Left colon (tissue), 2 donors: ENCODE measurements at regions not wholly inside any gene's neighbourhood (a gene's known extent, or its start where the extent isn't known, plus 50 kb on each side); places are given as distances from the start of the nearest gene placed in this dataset.

Source experiments
- ATAC-seq: fragments of 200-7000 bp; cut with Tn5 transposase; one replicate; pipeline ENCODE4 v1.9.1; 2020; ENCODE audit warnings: mild to moderate bottlenecking, moderate library complexity
- DNase-seq, 2 donors: peaks; one replicate each; pipeline ENCODE4 v3.0.0-alpha.2; 2020
- intact Hi-C, 2 donors: fragments of 100-400 bp; cut with DNase I in 1 of 2; cut with micrococcal nuclease in 1 of 2; formaldehyde crosslinking; loops; one replicate each; pipeline versions ENCODE4 v1.11.2 to v1.14.0; 2022; cut with DNase I, micrococcal nuclease
- donor health status: DM: no; HTN: no; CAD: no.
- donor health status: DM: yes; HTN: yes; CAD: no.

DNA sequence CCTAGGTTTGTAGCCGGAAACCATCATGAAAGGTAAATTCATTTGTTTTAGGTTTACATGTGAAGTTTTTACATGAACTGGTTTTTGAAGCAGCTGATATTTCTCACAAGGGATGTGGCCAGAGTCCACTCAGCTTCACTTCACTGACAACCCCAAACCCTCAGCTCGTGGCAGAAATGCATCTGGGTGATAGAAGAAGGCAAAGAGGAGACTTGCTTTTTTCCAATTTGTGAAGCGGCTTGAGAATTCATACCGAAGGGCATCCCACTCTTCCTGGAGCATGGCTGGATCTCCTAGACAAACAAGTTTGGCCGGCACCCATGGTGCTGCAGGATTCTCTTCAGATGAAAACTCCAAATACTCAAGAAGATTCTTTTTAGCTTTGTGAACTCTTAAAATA lies 392.8 kb upstream of the CNR1 start:
- ATAC-seq = no peak
- intact Hi-C loops = no loop called here
- no peak for DNase-seq

DNA sequence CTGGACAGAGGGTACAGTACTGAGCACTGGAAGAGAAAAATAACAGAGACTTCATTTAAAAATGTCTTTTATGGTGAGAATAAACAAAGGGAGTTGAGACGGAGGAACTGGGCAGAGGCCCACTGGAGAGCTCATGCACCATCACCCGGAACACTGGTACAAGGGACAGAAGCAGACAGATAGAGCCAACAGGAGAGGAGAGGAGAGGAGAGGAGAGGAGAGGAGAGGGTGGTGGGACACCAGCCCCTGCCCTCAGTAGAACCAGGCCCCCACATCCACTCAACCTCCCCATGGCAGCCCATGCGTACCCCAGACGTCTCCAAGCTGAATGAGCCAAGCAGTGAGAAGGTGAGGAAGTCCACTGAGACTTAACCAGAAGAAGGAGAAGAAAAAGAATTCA lies 390.5 kb upstream of the CNR1 start:
- no peak for DNase-seq
- intact Hi-C loops = no loop called here
- ATAC-seq = no peak

DNA sequence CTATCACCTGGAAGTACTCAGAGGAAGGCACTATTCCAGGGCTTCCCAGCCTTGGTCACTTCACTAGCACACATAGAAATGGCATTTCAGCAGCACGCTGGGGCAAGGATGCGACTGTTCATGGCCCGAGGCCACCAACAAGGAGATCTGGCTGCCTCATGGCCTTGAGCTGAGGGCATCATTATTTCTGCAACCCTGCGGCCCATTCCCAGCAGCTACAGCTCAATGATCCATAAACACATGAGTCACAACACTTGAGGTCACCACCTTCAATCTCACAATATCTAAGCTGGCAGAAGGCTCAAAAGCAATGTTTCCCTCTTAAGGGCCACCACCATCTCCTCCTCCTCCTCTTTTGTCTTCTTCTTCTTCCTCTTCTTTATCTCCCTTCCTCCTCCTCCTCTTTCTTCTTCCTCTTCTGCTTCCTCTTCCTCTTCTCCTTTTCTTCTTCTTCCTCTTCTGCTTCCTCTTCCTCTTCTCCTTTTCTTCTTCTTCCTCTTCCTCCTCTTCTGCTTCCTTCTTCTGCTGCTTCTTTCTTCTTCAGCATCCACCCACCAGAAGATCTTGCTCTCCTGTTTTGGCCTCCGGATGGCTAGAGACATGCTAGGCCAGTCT lies 382.9 kb upstream of the CNR1 start:
- no peak for ATAC-seq
- intact Hi-C loops = no loop called here

DNA sequence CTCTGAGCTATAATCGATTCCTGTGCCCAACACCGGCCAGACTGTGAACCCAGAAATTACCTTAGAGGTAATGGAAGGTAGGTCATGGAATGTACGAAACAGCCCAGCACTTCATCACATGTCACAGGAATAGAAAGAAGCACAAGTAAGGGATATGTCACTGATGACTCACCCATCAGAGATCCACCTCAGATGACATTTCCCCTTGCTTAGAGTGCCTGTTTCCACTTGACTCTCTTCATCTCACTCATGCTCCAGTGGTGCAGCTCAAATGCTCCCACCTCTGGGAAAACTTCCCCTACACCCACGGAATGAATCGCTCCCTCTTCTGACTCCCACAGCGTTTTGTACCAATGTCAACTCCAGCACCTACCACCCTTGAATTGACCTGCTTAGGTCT lies 381.6 kb upstream of the CNR1 start:
- DNase-seq = no peak
- ATAC-seq = no peak
- intact Hi-C loops = no loop called here

More for the DNA sequence above, 382.9 kb upstream of the CNR1 start:
- no peak for DNase-seq

DNA sequence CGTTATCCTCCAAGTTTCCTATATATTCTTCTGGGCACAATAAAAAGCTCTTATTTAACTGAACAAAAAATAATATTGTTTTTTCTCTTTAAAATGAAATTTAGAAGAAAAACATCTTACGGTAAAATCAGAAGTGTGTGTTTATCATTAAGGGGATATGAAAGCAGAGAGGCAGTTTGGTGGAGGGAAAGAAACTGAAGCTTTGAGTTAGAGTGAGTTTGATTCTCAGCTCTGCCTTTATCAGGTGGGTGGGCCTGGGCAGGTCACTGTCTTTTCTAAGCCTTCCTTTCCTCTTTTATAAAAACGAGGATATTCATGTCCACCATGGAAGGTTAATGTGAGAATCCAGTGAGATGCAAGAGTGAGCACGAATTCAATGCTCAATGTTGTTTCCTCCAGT lies 379.8 kb upstream of the CNR1 start:
- intact Hi-C loops = no loop called here
- no peak for ATAC-seq
- no peak for DNase-seq

DNA sequence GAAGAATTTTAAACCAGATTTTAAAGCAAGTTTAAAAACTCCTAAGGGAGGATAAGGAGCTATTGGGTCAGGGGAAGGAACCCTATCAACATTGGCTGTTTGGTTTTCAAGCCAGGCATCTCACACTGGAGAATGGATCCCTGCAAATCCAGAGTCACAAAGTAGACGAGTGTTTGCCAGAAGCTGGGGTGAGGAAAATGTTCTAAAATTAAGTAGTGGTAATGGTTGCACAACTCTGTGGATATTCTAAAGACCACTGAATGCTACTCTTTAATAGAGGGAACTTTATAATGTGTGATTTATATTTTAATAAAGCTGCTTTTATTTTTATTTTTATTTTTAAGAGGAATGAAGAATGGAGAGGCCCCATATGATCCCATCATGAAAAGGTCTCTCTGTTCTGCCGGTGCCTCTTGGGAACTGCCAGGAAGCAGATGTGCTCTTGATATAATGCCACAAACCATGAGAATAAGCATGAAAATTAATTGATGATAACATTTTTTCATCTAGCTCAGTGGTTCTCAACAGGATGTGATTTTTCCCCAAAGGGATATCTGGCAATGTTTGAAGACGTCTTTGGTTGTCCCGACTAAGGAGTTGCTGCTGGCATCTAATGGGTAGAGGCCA lies 379.0 kb upstream of the CNR1 start:
- DNase-seq = no peak
- intact Hi-C loops = no loop called here

DNA sequence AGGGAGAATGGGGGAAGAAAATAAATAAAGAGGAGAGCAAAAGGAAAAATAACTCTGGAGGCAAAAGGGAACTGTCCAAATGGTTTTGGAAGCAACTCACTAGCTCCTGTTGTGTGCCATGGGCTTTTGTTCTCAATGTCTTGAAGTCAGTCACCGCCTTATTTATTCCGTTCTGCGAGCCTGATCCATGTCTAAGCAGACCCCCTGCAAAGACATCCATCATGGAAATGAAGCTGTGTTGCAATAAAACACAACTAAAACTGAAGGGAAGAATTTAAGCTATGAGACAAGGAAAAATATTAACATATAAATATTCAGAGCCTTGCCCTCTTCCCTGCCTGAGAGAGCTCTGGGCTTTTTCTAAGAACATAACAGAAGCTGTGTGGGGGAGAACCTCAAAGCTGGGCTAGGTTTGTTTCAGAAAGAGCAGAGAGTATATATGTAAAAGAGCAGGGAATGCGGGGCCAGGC lies 373.2 kb upstream of the CNR1 start:
- ATAC-seq (no peak), DNase-seq (no peak)
- intact Hi-C loops = no loop called here

More for the DNA sequence above, 379.0 kb upstream of the CNR1 start:
- ATAC-seq = no peak

DNA sequence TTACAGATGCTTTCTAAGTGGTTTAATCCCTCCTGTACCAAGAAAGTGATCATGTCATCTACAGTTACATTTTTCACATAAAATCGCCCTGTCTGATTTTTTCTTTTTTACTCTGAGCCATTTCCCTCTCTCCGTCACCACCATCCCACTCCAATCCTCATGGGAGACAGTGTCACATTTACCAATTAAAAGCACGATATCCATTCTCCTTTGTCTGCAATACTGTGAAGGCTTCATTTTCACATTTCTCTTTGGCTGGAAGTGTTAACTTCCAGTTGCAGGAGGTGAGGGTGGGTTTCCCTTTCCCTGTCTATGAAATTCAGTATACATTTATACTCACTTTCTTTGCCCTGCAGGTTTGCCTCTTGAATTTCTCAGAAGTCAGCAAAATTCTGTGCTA lies 372.7 kb upstream of the CNR1 start:
- DNase-seq = no peak
- intact Hi-C loops = no loop called here
- no peak for ATAC-seq

DNA sequence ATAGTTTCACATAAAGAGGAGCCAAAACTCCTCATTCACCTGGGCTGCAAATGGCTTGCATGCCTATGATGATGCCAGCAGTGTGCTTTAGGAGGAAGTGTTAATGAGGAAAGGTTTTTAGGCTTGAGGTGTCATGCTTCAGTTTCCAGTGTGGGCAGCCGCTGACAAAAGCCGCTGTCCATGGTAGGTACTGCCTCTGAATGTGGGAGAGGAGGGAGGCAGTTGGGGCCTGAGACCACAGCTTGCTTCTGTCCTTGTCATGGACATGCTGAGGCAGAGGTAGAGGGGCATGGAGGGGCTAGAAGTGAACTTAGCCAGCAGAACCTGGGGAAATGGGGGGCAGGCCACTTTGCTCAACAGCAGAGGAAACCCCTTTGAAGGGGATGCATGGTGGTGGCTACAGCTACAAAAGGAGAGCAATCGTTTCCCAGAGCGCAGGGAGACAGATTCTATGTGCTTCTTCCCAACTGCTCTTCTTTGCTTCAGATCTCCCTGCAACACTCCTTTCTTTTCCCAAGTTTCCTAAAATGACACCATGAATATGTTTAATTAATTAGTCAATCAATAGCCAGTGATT lies 372.1 kb upstream of the CNR1 start:
- intact Hi-C loops = no loop called here
- DNase-seq (no peak), ATAC-seq (no peak)

DNA sequence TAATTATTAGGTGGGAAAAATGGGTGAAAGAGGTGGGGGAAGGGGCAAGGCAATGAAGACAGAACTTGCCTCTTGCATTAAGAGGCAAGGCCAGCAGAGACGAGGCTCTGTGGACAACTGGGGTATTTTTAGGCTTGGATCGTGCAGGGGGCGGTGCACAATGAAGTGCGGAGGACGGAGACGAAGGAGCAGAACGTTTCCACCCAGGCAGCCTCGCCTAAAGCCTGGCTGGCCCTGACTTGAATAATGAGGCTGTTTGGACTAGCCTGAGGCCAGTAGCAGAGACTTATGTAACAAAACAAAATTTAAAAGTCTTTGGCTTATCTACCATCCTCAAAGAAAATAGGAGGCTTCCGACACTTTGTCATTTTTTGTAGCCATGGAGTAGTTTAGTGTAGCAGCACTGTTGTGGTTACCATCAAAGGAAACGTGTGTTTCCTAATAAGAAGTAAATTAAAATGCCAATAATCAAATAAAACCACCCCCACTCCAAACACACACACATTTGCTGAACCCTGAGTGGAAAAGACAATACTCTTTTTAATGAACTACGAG lies 370.0 kb upstream of the CNR1 start:
- intact Hi-C loops = no loop called here
- ATAC-seq (no peak), DNase-seq (no peak)

DNA sequence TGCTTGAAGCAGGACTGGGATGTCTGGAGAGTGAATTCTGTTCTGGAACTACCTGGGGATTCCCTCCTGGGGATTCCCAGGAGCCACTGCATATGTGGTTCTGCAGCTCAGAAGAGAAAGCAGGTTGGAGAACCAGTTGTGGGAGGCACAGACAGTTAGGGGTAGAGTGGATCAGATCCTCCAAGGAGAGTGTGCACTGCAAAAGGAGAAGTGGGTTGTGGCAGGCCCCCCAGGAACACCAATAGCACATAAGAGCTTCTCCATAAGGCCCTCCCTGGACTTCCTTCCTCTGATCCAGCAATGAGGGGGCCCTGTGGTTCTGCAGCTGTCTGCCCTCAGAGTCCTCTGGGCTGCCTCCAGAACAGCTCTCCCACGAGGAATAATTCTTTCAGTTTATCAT lies 369.2 kb upstream of the CNR1 start:
- intact Hi-C loops = no loop called here
- ATAC-seq (no peak), DNase-seq (no peak)

DNA sequence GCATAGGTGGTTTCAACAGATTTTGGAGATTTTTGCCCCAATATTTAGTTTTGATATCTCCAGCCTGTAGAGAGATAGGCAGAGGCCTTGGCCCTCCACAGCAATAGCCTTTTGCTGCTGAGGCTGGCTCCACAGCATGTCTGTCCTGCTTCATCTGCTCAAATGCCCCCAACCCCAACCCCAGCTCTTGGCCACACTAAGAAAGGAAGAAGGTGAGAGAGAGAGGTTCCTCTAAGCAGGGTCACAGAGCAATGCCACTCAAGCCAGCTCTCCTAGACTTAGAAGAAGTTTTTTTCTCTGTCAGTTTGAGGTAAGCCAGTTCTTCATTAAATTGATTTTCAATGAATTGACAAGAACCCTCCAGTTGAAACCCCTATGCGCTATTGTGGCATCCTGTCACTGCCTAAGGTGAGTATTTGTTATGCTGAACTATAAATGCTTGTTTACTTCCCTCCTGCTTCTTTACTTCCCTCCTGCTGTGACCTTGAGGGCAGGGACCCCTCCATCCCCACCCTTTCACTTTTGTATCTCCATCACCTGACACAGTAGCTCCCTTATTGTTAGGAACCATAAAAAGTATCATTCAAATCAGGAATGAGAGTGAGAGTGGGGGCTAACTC lies 366.2 kb upstream of the CNR1 start:
- DNase-seq (no peak), ATAC-seq (no peak)
- intact Hi-C loops = no loop called here

DNA sequence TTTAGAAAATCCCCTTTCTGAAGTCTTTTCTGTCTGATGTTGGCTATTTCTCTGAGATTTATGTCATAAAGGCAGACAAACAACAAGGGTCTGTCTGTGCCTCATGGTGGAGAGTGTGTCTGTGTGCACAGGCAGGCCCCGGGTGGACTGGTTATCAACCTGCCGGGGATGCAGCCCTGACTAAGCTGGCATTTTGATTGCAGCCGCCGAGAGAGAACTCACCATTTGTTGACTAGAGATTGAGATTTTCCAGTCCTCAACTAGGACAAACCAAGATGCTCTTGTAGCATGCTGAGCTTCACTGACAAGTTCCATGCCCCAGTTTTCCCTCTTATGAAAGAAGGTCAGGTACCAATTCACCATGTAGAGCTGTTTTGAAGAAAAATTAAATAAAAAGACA lies 363.6 kb upstream of the CNR1 start:
- ATAC-seq = no peak
- intact Hi-C loops = no loop called here
- no peak for DNase-seq

DNA sequence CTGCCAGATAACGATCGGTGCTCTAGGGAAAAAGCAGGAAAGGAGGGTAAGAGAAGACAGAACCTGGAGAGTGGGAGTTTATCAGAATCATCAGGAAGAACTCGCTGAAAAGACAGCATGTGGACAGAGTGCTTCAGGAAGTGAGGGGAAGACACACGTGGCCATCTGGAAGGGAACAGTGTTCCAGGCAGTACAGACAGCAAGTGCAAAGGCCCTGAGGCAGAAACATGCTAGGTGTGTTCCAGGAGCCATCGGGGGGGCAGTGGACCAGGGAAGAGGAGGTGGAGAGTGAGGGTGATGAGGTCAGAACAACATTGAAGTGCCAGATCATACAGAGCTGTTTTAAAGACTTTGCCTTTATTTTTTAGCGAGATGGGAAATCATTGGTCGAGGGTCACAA lies 354.3 kb upstream of the CNR1 start:
- DNase-seq = no peak
- ATAC-seq = no peak
- intact Hi-C loops = no loop called here

DNA sequence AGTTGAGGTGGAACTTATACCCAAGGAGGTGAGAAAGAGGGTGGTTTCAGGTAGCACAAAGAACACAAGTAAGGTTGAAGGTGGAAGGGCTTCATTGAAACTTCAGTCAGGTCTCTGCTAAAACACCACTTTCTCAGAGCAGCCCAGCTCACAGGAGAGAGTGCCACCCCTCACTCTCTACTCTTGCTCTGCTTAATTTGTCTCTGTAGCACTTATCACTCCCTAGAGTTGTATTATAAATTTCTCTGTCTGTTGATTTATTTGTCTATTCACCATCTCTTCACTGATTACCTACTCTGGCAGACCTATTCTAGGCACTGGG lies 353.8 kb upstream of the CNR1 start:
- no peak for DNase-seq
- intact Hi-C loops = no loop called here
- no peak for ATAC-seq

DNA sequence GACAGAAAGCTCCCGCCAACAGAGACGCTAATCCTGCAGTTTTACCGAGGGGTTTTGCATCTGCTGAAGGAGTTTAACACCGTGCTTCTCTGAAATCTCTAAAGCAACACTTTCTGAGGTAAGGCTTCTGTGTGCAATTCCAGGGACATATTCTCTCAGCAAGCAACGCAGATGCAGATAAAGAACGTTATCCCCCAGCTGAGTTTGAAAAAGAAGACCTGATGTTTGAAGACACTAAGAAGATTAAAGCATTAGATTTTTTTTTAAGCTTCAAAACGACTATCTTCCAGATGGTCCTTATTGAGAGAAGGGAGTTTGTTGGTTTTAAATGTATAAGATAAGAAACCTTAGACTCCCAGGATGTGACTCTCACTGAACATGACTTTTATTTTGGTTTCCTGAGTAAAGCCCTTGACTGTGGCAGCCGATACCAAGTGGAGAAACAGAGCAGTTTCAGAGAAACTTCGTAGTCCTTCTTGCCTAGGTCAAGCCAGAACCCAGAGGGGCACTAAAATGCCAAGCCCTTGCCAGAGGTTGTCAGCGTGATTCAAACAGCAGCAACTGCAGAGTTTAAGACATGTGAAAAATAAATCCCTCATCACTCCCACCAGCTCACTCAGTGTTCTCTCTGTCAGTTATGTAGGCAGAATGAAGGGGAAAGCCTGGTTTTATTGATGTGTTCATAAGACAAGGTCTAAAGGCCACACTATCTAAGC lies 353.3 kb upstream of the CNR1 start:
- intact Hi-C loops = no loop called here
- ATAC-seq (no peak), DNase-seq (no peak)

DNA sequence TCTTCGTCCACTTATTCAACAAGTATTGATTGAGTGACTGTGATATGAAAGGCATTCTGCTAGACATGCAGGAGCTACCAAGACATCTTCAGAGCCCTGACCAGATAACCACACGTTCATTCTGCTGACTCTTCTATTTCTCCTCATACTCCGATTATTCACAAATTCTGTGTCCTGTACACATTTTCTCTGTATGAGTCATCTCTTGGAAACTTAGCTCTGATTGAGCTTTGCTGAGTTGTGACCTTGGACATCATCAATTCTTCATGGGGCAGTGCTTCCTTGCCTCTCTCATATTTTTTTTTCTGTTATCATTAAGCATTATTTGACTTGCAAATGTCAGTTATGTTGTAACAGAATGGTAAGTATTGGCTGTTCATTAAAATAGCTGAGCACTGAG lies 351.6 kb upstream of the CNR1 start:
- intact Hi-C loops = no loop called here
- DNase-seq (no peak), ATAC-seq (no peak)

DNA sequence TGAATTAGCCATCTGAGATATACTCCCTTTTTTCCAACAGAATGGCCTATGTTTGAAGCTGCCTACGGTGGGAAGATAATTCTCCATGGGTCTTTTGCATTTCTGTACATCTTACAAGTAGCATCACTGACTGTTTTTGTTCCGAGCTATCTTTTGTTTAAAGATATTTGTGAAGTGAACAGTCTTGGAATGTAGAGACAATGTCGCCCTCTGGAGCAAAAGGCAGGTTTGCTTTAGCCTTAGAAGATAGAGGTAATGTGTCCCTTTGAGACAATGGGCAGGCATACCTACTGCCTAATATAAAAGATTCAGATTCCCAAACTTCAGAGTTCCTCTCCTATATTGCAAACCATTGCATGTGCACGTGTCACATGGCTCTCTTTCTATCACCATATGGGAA lies 347.8 kb upstream of the CNR1 start:
- no peak for ATAC-seq
- DNase-seq = no peak
- intact Hi-C loops = no loop called here

DNA sequence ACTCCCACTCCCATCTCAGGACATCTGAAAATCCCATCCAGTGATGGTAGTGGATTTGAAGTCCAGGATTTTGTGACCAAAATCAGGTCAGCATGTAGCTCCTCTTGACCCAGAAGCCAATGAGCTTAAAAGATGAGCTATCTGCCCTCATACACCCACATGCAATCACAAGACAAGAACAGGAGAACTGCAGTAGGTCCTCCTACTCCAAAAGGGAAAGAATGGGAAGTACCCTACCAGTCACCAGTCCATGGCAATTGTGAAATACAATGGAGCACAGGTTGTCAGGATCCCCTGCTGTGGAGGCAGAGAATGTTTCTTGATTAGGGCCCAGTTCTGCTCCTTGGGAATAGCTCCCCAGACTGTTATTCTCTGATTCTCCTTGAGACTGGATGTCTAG lies 347.3 kb upstream of the CNR1 start:
- ATAC-seq (no peak), DNase-seq (no peak)
- intact Hi-C loops = no loop called here

DNA sequence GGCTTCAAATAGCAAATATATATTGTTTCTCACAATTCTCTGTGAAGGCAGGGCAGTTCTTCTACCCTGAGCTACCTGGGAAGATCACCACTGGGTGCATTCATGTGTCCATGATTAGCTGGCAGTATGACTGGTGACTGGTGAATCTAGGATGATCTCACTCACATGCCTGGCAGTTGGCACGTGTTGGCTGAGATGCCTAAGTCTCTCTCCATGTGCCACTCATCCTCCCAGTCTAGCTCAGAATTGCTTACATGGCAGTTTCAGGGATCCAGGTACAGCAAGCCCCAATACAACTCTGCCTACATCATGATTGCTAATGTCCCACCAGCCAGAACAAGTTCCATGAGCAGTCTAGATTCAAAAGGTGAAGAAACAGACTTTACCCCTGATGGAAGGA lies 346.8 kb upstream of the CNR1 start:
- DNase-seq = no peak
- ATAC-seq = no peak
- intact Hi-C loops = no loop called here
